Skin of body (tissue), 1 donor: ENCODE measurements at regions not wholly inside any gene's neighbourhood (a gene's known extent, or its start where the extent isn't known, plus 50 kb on each side); places are given as distances from the start of the nearest gene placed in this dataset.
"Not testable (repeated sequence)": the region's sequence is repeated elsewhere in the genome, so short reads cannot be mapped to it uniquely, and the experiment has no call there.

Experiments
- DNase-seq: peaks from one replicate; lab custom pipeline; 2025; lab: John Stamatoyannopoulos, UW

DNA sequence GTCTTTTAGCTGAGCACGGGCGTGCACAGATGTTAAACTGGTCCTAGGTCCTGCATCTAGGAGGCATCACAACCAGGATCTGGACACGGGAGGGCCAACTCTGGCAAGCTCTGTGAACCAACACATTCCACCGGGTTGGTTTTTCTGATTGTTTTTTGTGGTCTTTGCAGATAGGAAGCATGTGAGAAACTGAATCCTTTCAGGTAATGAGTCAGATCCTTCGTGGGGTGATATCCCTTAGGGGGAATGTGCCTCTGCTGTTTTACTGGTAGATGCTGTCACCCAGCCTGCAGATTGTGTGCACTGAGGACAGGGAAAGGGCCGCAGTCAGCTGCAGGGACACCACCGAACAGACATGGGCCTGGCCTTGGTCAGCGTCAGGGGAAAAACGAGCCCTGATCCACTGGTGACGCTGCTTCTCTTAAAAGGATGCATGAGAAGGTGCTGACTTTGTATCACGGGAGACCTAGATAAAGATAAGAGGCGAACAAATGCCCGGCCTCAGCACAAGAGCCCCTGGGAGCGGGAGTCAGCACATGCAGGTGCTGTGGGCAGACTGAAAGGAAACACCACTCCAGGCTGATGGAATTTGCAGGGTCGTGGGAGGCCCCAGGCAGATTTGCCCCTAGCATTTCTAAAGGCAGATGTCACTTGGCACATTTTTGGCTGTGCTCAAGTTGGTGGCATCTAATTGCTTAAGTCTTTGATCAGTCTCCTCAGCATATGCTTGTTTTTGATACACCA, 51.1 kb downstream of the DOP1B start:
- no peak for DNase-seq

DNA sequence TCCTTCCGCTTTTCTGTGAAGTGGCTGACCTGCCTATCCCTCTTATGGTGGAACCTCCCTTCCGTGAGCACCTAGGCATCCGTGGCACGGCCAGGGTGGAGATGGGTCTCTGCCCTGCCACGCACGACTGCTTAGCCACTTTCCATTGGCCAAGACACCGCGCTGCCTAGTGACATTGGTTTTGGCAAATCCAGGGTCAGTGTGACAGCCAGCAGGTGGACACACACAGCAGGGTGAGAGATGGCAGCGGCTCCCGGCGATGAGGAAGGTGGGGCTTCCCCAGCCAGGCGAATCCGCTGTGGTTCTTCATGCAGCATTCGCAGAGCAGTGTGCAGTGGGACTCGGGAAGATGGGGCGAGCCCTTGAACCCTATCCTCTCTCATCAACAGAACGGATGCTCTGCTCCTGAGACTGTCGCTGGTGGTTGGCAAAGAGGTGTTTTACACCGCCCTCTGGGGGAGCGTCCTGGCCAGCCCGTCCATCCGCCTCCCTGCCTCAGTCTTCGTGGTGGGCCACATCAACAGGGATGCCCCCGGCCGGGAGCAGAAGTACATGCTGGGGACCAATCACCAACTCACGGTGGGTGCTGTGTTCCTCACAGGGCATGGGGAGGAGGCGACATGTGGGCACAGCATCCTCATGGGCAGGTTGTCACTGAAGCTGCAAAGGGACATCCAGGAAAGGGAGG, 51.8 kb downstream of the DOP1B start:
- no peak for DNase-seq

DNA sequence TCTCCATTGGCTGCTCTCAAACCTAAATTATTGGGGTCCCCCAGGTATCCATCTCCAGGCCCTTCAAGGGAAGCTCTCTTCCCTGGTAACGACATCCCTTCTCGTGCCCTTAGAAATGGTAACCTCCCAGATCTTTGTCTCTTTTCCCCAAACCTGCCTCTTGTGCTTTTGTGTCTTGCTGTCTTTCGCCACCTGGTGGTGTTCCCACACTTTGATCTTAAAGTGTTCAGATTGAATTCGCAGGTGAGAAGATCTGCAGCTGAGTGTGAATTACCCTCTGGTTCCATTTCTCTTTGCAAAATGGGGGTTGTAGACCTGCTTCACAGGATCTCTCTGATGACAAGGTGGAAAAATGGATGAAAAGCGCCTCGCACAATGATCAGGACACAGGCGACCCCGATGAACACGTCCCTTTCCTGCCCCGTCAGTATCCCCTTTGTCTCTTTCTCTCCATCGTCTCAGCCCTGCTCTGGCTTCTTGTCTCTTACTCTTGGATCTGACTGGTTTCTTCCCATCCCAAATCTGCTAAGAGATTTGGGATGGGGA, 53.1 kb downstream of the DOP1B start:
- no peak for DNase-seq

DNA sequence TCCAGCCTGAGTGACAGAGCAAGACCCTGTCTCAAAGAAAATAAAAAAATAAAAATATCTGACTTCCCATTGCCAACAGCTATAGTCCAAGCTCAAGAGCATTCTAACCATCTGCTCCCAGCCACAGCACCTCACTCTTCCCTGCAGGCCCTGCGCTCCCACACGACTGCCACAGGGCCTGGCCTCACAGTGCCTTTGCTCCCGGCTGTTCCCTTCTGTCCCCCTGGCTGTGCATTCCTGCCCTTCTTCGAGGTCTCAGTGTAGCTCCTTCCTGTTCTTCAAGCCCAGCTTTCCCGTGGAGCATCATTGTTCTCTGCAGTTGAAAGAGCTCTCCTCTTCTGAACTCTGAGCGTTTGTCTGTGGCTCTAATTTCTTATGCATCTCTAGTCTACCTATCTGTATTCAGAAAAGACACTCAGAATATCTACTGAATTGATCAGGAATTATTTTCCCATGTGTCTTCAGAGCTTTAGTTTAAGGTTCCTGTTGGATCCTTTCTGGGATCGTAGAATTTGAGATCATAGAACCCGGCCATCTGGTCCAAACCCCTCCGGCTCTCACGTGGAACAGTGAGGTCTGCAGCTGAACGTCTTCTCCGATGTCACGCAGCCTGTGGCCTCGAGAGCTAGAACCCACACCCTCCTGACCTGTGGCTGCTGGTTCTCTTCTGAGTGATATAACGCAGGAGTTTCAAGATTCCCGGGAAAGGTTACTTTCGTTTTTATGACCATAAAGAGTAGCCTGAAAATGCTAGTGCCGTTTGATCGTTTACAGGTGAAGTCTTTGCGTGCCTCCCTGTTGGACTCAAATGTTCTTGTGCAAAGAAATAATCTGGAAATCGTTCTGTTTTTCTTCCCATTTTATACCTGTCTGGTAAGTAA, 54.4 kb downstream of the DOP1B start:
- DNase-seq, result no peak

DNA sequence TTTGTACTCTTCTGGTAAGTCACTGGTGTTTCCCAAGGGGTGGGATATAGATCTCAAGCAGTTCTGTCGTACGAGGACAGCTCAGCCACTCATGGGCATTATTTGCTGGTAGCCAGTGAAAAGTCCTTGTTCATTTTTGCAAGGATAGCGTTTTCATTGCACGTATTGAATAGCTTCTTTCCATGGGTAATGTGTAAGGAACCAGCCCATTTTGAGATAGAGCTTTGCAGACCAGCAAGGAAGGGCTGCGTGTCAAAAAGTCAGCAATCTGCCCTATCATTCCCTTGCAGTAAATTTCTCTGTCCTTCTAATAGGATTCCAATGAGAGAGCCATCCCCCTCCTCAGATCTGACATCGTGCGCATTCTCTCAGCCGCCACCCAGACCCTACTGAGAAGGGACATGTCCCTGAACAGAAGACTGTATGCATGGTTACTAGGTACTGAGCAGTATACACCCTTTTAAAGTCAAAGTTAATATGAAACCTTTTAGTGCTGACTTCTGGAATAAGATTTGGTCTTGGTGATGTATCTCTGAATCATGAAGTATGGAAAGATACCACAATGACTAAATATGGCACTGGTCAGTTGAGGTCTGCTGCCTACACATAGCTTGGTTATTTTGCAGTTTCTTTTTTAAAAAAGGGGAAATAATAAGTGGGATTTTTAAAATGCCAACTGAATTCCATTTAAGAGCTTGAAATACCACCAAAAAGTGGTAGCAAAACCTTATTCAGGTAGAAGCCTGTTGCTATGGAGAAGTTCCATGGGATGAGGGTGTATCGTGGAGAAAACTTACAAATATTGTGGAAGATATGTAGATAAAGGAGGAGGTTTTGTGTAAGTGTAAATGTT, 55.3 kb downstream of the DOP1B start:
- DNase-seq, result no peak

DNA sequence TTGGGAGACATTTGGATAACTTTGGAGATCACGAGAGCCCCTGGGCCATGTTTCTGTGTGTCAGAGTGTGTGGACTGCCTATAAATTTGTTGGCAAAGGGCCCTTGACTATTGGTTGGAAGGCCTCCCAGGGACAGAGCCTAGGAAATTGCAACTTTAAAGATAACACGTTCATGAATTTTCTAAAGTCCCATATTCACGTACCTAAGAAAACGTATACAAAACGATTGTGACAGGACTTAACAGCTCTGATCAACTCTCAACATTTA, 55.8 kb downstream of the DOP1B start:
- DNase-seq, result no peak

DNA sequence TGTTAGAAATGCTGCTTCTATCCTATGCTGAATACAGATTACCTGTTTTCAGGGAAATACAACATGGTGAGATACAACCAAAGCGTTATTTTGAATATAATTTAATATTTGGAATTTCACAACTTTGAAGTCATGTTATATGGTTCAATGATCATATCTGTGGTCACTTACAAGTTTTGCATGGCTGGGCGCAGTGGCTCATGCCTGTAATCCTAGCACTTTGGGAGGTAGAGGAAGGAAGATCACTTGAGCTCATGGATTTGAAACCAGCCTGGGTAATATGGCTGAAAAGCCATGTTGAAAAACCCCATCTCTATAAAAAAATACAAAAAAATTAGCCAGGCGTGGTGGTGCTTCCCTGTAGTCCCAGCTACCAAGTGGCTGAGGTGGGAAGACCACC, 57.9 kb downstream of the DOP1B start:
- no peak for DNase-seq

DNA sequence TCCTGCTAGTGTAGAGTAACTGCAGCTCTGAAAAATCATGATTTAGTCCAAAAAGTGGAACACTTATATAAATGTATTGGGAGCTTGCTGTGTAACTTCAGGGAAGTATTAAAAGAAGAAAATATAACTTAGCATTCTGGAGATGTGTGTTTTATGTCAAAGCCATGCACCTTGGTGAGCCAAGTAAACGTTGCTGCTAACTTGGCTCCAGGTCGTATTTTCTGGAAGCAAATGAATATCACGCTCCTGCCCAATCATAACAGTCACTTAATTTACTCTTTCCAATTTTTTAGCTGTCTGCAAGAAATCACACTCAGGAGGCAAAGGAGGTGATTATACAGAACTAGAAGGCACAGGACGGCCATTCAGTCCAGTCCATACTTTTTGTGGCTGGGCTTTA, 61.1 kb downstream of the DOP1B start:
- DNase-seq, result no peak

DNA sequence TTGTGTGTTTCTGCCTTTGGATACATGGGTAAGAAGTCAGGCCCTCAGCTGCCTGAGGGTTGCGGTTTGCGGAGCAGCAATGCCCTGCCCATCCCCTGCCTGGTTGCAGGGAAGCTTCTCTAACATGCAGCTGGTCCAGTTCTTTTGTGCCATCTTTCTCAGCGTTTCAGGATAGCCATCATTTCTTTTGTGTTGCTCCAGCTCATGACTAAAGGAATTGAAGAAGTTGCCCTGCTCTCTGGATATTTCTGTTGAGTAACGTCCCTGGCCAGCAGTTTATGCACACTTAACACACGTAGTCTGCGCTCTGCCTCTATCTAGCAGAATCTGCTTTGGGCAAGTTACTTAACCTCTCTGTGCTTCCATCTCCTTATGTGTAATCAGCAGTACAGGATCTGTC, 62.1 kb downstream of the DOP1B start:
- no peak for DNase-seq

DNA sequence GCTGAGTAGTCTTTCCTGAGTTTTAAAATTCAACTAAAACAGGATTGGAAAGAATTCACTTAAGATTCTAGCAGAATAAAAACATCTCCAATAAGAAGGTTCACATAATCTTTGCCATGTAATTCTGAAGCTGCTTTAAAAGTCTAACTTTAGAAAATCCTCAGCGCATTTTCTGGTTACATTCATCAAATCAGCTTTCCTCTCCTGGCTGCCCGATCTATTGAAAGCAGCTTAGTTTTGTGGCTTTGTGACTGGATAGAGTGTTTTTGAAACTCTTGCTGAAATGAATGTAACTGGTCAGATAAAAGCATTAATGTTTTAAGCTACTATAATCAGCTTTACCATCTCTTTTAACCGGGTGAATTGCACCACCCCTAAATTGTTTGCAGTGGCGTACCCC, 66.8 kb downstream of the DOP1B start:
- no peak for DNase-seq

DNA sequence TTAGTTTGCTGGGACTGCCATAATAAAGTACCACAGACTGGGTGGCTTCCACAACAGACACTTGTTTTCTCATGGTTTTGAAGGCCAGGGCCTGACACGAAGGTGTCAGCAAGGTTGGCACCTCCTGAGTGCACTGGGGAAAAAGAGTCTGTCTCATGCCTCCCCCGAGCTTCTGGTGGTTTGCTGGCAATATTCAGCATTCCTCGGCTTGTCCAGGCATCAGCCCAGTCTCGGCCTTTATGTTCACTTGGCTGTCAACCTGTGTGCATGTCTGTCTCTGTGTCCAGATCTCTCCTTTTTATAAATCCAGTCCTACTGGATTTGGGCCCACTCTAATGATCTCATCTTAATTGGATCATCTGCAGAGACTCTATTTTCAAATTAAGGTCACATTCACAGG, 72.6 kb downstream of the DOP1B start:
- DNase-seq, result no peak

DNA sequence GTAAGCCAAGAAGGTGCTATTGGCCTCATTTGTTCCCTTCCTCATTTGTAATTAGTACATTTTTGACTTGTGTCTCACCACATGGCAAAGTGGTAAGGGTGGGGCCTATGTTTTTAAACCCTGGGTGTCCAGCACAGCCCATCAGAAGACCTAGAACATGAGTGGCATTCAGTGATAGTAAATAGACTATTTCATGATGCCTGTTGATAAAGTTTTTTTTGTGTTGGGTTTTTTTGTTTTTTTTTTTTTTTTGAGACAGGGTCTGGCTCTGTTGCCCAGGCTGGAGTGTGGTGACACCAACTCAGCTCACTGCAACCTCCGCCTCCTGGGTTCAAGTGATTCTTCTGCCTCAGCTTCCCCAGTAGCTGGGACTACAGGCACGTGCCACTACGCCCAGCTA, 74.8 kb downstream of the DOP1B start:
- DNase-seq, result not testable (repeated sequence)

DNA sequence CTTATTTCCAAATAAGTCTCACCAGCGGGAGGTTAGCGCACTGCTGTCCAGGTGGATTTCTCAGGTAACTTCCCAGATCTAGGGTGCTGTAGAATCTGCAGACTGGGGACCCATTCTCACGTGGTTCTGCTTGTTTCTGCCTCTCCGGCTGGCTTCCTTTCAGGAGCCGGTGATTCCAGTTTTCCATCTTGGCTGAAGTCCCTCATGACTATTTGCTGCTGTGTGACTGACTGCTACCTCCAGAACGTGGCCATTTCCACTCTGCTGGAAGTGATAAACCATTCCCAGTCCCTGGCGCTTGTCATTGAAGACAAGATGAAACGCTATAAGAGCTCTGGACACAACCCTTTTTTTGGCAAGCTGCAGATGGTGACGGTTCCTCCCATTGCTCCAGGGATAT, 76.0 kb downstream of the DOP1B start:
- DNase-seq, result no peak

DNA sequence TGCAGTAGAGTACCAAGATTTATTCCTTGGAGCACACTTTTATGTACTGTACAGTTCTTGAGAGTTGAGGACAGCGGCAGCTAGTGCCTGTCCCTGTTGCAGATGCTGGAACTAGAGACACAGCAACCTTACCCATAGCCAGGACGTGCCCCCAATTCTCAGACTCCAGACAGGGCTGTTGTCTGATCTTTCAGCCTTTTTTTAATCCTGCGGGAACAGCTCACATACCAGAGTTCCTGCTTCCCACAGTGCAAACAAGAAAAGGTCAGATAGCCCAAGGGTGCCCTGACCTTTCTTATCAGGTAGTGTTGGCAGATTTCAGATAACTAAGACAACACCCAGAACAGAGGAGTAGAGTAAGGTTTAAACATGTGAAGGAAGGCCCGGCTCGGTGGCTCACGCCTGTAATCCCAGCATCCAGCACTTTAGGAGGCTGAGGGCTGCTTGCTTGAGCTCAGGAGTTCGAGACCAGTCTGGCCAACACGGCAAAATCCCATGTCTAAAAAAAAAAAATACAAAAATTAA, 78.5 kb downstream of the DOP1B start:
- no peak for DNase-seq

DNA sequence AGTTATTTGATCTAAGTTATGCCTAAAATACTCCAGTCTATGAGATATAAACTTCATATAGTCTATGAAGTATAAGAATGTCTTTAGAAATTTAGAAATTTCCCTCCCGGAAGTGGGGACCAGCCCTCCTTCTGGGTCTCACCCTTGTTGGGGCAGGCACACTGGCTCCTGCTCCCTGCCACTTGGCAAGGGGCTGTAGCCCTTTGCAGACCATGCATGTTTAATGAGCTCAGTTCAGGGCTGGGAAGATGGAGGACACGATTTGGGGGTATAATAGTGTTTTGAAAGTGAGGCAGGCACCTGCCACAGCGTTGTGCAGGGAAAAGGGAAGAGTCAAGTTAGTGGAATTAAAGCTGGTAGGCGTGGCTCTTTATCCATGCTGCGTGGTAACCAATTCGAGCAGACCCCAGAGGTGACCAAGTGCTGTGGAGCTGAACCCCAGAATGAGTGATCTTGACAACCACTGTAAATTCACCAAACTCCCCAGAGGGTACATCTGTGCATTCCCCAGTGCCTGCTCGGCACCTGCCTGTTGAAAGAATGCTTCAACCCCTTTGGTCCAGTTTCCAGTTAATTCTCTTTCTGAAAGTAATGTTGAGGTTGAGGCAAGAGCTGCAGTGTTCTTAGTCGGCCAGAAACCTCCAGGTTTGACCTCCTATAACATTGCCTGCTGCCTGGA, 79.6 kb downstream of the DOP1B start:
- DNase-seq, result no peak

DNA sequence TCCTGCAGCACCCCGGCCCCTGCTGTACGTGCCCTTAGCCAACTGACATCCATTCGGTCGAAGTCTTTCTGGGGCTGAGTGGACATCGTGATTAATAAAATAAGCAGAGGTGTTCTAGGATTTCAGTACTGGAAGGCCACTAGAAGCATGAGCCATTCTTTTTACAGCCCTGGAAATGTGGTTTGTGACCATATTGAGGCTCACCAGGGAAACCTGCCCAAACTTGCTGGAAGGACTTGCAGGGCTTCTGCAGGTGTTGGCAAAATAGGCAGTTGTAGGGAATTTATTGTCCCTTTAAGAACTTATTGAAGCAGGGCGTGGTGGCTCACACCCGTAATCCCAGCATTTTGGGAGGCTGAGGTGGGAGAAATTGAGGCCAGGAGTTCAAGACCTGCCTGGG, 80.8 kb downstream of the DOP1B start:
- no peak for DNase-seq

DNA sequence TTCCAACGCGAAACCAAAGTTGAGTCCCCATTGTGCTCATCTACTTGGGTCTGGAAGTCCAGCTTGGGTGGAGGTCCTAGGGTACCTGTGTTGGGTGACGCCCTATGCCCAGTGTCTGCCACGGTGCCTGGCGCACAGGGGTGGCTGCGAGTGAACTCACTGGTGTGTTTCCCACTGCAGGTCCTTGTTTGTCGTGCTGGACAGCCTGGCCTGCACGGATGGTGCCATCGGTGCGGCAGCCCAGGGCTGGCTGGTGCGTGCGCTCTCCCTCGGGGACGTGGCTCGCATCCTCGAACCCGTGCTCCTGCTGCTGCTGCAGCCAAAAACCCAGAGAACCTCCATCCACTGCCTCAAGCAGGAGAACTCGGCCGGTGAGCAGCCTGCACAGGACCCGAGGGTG, 80.4 kb upstream of the MORC3 start:
- no peak for DNase-seq

DNA sequence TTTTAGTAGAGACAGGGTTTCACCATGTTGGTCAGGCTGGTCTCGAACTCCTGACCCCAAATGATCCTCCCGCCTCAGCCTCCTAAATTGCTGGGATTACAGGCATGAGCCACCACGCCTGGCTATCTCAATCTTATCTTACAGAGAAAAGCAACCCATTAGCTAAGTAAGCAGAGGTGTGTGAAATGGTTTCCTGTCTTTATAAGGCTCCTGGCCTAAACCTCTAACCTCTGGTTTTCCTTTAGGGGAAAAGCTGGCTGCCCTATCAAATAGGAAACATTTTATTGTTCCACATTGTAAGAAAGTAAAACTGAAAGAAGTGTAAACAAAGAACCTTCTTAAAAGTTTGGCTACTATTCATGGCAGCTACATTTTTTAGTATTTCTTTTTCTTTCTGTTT, 78.3 kb upstream of the MORC3 start:
- no peak for DNase-seq

DNA sequence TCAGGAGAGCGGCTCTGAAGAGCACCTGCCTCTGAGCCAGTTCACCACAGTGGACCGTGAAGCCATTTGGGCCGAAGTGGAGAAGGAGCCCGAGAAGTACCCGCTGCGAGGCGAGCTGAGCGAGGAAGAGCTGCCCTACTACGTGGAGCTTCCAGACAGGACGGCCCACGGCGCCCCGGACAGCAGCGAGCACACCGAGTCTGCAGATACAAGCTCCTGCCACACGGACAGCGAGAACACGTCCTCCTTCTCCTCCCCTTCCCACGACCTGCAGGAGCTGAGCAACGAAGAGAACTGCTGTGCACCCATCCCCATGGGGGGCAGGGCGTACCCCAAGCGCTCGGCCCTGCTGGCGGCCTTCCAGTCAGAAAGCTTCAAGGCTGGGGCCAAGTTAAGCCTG, 74.9 kb upstream of the MORC3 start:
- DNase-seq, result no peak

DNA sequence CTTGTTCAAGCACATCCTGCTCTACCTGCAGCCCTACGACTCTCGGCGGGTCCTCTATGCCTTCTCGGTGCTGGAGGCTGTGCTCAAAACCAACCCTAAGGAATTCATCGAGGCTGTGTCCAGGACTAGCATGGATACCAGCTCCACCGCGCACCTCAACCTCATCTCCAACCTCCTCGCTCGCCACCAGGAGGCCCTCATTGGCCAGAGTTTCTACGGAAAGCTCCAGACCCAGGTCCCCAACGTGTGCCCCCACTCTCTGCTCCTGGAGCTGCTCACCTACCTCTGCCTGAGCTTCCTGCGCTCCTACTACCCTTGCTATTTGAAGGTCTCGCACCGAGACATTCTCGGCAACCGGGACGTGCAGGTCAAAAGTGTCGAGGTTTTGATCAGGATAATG, 74.3 kb upstream of the MORC3 start:
- DNase-seq, result no peak
